ENCODE measurements at regions not wholly inside any gene's neighbourhood (a gene's known extent, or its start where the extent isn't known, plus 50 kb on each side); places are given as distances from the start of the nearest gene placed in this dataset.

DNA sequence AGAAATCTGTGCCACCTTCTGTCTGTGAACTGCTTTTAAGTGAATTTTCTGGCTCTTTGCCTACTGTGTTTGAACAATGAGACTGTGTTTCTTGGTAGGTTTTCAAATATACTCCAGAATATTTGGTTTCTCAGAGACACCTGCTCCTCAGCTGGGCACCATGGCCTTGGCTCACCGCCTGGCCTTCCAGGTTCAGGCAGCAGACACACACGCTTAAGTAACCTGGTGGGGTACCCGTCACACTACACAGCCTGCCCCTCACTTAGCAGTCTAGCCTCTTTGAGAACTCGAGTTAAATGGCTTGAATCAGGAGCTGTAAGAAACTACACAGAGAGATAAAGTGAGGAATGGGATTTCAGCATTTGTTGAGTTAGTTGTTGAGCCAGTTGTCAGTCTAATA is 530.5 kb downstream of the MTRR start:
- no peak for DNase-seq

DNA sequence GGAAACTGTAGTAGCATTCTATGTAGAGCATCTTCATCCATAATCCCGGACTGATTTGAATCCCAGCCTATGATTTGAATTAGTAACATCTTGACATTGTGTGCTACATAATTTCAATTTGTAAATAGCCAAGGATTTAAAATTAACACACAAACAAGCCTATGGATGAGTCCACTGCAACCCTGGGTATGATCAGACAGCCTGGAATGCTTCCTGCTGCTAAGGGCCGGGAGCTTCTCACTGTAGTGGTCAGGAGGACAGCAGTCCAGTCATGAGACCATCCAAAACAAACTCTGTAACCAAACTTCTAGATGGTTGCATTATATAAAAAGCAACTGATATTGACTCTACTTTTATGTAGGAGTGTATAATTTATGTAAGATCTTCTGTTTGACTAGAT is 539.3 kb downstream of the MTRR start:
- no peak for DNase-seq

- no peak for DNase-seq
These were observed 541.7 kb downstream of the MTRR start for GRCh38 chr5:8410618-8411017.

- DNase-seq, result no peak
These were observed 545.0 kb downstream of the MTRR start for GRCh38 chr5:8413975-8414374.

DNA sequence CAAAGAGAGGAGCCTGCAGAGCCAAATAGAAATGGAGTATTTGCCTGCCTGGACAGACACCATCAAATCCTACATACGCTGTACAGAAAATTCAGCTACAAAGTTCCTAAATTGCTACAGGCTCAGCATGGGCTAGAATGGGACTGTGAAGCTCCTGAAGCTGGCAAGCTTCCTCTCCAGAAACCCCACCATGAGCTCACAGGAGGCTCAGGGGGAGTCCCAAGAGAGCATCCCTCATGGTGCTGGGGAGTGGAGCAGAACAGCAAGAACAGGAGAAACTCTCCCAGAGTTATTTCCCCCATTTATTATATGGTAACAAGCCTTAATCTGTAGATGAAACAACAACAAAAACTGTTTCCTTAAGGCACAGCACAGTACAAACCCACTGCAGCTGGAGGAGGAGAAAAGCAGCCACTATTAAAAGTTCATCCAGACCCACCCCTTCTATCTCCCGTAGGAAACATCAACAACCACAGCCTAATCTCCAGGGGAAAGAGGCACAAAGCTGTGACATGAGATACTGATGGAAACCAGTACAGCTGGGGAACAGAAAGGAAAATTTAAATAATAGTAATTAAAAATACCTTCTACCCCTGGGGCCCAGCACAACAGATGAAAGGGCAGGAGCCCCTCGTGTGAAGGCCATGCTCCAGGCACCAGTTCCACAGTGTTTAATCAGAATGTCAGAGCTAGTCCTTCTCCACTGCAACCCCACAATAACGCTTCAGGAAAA is 548.5 kb downstream of the MTRR start:
- no peak for DNase-seq

- no peak for DNase-seq
These were observed 549.1 kb downstream of the MTRR start for GRCh38 chr5:8418049-8418426.

- DNase-seq, result no peak
These were observed 561.1 kb downstream of the MTRR start for GRCh38 chr5:8429778-8430758.

DNA sequence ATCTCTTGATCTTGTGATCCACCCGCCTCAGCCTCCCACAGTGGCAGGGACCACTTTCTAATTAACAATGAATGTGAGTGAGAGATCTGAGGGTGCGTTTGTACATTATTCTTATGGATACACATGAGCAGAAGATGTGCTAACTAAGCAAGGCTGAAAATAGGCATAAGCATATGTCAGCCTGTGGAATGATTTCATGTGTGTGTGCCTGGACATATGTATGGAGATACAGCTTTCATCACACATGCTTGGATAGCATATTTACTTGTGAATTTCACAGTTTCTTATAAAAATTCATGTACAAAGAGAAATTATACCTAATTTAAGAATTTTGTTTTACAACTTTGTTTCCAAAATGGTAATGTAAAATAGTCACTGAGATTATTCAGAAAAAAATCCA is 565.6 kb downstream of the MTRR start:
- no peak for DNase-seq

DNA sequence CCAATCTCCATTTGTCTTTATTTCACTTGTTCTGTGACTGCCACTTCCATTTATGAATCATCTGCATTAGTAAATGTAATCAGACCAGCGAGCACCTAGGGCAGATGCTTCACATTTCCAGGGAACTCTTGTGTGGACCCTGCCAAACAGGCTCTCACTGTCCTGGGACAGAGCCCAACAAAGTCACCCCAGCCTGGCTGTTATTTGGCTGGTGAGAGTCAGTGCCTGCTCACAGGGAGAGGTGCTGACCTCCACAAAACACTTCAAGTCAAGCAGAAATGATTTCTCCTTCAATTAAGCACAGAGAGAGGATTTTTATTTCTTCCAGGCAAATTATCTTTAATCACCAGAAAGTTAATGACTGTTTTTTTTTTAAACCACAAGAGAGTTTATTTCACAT is 568.0 kb downstream of the MTRR start:
- DNase-seq, result no peak

GRCh38 chr5:8445139-8445538 is 576.2 kb downstream of the MTRR start:
- DNase-seq, result no peak

GRCh38 chr5:8446179-8446578 is 577.2 kb downstream of the MTRR start:
- no peak for DNase-seq

GRCh38 chr5:8456846-8457186 is 587.9 kb downstream of the MTRR start:
- DNase-seq, result no peak

DNA sequence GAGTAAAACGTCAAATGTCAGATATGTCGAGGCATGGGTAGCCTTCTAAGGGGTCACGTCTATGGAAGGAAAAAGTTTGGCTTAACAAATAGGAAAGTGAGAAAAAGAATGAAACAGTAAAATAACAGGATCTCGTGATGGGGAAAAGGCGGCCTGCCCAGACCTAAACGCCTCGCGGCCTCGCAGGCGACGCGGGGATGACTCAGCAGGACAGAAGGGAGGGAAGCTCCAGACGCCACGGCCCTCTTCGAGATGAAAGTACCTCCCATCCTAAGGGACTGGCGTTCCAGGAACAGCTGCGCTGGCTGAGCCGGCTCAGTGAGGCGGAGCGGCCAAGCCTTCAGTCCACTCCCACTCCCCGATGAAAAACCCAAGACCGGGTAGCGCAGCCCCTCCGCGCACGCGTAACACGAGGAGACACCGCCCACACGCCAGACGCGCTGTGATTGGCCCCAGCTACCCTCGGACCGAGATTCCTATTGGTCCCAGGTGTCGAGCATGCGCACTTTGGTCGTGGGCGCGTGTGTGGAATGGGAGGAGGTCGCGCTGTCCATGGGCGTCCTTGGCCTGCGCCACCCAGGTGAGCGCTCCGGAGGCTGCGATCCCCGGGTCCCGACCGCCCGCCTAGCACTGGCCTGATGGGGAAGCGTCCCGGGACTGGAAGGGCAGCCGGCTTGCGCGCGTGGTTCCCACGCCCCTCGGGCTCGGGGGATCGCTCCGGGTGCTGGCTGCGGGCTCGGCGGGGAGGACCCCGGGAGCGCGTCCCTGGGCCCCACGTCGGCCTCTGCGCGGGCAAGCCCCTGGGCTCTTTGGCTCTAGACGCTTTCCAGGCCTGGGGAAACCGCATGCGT is 588.5 kb downstream of the MTRR start:
- DNase-seq, result peak; percentile 89

- DNase-seq, result no peak
These were observed 589.1 kb downstream of the MTRR start for GRCh38 chr5:8458038-8458383.

GRCh38 chr5:8461543-8461942 is 592.6 kb downstream of the MTRR start:
- DNase-seq, result no peak

- DNase-seq, result no peak
These were observed 593.6 kb downstream of the MTRR start for GRCh38 chr5:8462565-8462964.

- no peak for DNase-seq
These were observed 601.5 kb downstream of the MTRR start for GRCh38 chr5:8470489-8470888.

DNA sequence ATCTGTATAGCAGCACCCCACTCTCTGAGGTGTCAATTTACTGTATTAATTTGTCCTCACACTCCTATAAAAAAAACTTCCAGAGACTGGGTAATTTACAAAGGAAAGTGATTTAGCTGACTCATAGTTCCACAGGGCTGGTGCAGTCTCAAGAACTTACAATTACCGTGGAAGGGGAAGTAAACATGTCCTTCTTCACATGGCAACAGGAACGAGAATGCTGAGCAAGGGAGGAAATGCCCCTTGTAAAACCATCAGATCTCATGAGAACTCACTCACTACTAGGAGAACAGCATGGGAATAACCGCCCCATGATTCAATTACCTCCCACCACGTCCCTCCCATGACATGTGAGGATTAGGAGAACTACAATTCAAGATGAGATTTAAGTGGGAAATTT is 602.6 kb downstream of the MTRR start:
- no peak for DNase-seq

- no peak for DNase-seq
These were observed 604.1 kb downstream of the MTRR start for GRCh38 chr5:8473016-8473415.

DNA sequence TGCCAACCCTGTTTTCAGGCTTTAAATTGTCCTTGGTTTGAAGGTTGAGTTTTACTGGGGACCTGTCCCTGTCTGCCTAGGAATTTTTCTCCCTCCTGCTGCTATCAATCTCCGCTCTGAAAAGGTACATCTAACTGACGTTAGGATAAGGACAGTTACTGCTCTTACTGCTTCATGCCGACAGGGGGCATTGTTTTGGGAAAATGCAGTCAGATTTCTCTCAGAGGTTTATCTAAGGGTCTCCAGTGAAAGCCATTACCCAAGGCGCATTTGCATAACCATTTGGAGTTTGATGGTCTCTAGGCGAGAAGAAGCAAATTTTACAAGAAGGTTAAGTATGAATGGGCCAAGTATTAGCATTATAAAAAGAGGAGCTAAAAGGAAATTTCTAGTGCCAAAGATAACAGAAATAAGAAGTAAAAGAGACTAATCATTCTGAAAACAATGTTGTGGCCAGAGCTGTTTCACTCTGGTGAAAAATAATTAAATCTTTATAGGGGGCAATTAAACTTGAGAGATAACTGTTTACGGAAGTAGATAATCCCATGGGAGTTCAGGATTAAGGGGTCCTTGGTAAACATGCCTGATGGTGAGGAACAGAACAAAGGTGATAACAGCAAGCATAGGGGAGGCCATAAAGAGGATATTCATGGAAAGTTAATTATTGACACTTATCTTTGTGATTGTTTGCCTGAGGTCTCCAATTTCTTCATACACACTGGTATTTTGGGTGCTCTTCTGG is 605.0 kb downstream of the MTRR start:
- DNase-seq, result no peak

DNA sequence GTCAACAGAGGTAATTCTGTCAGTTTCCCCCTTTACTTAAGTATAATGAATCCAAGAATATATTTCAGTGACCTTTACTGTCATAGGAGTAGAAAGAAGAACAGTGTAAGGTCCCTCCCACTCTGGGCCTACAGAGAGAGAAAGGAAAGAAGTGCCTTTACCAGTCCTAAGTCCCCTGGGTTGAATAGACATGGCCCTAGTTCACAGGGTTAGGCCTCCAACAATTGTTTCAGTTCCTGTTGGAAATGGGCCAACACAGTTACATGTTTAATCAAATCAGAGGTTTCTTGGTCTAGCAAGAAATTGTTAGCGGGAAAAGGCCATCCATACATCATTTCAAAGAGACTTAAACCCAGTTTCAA is 605.6 kb downstream of the MTRR start:
- DNase-seq, result no peak

DNA sequence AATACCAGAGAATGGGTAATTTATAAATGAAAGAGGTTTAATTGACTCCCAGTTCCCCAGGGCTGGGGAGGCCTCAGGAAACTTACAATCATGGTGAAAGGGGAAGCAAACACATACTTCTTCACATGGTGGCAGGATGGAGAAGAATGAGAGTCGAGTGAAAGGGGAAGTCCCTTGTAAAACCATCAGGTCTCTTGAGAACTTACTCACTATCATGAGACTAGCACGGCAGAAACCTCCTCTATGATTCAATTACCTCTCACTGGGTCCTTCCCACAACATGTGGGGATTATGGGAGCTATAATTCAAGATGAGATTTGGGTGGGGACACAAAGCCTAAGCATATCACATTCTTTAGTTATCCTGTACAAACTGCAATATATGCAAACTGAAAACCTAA is 609.4 kb downstream of the MTRR start:
- no peak for DNase-seq

- no peak for DNase-seq
These were observed 612.1 kb downstream of the MTRR start for GRCh38 chr5:8481007-8481406.
